NCI-H2196 treated with DMSO at 0.1 percent for 48 hours (cell line): ENCODE measurements at regions not wholly inside any gene's neighbourhood (a gene's known extent, or its start where the extent isn't known, plus 50 kb on each side); places are given as distances from the start of the nearest gene placed in this dataset.

Experiments
- DNase-seq: peaks from one replicate; lab custom pipeline; 2025; ENCODE audit not compliant: unreplicated experiment; lab: John Stamatoyannopoulos, UW

DNA sequence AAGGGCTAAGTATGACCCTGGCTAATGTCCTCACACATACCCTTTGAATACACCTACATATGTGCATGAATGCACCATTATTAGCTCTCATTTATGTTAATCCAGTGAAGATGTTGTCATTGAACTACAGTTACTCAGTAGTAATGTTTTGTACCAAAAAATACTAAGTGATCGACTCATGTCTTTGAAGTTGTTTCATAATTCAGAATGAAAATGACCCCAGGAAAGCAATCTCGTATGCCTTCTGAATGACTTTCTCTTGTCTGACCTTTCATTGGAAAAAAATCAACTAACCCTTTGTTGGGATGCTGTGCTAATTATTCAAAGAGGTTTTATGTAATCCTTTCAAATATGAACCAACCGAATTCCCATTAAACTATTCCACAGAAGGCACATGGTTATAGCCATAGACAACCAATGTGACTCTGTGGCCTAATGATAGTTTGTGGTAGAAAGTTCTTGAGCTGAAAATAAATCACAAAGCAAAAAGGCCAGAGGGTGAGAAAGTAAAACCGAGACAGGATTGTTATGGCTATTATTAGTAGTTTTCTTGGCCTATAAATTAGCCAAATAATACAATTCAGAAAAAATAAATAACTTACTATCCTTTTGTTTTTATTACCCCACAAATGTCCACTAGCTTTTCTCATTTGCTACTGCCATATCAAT, 86.8 kb upstream of the STARD13 start:
- DNase-seq = no peak

DNA sequence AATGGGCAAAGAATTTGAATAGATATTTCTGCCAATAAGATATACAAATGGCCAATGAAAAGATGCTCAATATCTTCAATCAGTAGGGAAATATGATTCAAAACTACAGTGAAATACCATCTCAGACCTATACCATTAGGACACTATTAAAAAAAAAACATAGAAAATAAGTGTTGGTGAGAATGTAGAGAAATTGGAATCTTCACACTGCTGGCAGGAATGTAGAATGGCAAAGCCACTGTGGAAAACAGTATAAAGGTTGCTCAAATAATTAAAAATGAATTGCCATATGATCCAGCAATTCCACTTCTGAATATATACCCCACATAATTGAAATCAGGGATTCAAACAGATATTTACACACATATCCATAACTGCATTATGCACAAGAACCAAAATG, 88.1 kb upstream of the STARD13 start:
- DNase-seq = no peak

DNA sequence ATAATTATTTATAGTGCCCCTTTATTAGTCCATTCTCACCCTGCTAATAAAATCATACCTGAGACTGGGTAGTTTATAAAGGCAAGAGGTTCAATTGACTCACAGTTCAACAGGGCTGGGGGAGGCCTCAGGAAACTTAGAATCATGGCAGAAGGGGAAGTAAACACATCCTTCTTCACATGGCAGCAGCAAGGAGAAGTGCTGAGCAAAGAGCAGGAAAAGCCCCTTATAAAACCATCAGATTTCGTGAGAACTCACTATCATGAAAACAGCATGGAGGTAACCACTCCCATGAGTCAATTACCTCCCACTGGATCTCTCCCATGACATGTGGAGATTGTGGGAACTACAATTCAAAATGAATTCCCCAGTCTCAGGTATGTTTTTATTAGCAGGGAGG, 89.9 kb upstream of the STARD13 start:
- DNase-seq = no peak

DNA sequence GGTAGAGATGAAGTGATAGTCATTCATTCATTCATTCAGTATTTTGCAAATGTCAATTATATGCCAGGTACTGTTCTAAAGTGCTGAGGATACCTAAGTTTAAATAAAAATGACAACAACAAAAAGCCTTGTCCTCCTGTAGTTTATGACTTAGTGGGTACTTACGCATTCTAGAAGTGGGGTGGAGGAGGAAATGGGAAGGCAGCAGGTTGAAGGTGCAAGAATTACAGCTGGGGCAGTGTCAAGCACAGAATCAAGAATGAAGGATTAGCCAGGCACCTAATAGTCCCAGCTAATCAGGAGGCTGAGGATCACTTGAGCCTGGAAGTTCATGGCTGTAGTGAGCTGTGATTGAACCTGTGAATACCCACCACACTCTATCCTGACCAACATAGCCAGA, 90.7 kb upstream of the STARD13 start:
- no peak for DNase-seq

DNA sequence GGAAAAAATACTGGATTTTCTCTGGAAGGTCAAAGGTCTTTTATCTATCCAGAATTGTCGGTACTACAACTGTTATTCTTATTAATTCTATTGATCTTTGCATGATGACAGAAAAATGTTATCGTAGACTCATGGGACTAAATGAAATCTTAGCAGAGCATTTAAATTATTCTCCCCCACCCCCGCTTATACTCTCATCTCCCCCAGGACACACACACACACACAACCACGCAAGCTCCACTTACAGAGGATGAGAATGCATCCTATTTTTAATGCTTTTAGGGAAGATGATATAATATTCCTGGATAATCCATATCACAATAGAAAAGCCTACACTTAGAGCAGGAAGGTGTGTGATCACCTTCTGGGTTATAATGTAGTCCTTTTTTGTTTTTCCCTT, 91.9 kb upstream of the STARD13 start:
- DNase-seq = no peak

DNA sequence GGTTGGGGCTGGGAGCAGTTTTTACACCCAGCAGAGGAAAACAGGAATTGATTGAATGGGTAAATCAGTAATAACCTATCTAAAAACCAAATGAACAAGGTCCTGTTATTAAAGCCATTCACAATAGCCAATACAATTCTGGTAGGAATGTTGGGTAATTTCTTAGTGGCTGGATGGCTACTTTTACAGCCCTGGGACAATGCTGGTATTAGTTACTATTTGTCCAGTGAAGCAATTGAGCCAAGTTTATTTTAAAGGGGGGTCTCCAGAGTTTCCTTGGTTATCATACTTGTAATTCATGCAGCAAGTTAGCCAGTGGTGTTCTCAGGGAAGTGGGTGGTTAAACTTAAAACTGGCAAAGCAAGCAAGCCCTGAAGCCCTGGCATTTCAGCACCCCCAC, 92.3 kb upstream of the STARD13 start:
- no peak for DNase-seq

DNA sequence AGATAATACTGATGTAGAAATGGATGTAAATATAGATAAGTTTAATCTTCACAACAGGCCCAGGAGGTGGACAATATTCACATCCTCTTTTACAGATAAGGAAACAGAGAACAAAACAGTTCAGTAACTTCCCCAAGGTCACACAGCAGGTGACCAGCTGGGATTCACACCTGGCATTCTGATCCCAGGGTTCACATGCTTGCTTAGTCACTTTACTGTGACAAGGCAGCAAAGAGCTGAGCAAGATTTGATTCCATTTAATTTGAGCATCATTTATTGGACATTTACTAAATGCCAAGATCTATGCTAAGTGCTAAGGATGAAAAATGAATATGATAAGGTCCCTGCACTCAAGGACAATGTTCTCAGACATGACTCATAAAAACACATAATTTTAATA, 94.1 kb upstream of the STARD13 start:
- DNase-seq = no peak

DNA sequence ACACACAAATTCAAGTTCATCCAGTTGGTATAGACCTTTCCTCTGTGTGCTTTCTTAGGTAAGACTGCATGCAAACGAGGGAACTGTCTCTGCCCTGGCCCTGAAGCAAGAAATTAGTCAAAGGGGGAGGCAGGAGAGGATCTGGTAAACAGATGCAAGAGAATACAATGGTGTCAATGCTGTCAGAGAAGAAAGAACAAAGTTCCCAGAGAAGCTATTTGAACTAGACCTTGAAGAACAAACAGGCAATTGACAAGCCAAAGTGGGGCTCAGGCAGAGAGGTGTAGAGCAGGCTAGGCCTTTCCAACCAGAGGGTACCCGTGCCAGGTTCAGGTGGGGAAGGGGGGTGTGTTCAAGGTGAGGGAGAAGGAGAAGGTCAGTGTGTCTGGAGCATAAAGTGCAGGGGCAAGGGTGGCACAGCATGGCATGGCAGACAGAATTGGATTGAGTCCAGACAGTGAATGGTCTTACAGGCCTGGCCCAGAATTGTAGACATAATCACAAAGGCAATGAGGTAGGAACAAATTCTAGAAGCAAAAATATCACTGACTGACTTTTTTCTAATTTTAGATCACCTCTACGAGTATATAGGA, 95.0 kb upstream of the STARD13 start:
- DNase-seq = no peak

DNA sequence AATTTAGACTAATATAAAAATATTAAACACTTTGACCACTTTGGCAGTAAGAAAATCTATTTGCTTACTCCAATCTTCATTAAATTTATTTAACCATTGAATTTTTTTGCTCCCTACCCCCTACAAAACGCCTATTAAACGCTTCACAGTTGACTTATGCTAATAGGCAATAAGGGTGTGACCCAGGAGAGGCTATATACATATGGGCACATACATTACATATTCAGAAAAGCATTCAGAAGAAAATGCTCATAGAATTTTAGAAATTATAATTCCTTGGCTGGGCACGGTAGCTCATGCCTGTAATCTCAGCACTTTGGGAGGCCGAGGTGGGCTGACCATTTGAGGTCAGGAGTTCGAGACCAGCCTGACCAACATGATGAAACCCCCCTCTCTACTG, 95.6 kb upstream of the STARD13 start:
- DNase-seq = no peak

DNA sequence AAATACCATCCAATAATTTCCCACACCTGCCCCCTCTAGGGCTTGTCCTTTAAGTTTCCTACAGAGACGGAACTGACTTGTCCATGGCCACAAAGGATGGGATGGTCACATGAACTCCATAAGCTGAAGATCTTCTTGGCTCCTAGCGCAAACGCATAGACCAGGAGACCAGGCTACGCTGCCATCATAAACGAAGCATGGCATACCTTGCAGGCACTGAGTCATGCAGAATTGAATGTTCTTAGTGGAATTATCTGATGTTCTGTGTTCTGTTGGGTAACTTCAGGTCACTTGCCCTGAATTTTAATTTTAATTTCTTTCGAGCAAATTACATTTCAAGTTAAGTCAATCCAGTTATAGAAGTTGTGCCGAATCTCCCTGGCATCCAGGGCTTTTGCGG, 96.4 kb upstream of the STARD13 start:
- DNase-seq = no peak

DNA sequence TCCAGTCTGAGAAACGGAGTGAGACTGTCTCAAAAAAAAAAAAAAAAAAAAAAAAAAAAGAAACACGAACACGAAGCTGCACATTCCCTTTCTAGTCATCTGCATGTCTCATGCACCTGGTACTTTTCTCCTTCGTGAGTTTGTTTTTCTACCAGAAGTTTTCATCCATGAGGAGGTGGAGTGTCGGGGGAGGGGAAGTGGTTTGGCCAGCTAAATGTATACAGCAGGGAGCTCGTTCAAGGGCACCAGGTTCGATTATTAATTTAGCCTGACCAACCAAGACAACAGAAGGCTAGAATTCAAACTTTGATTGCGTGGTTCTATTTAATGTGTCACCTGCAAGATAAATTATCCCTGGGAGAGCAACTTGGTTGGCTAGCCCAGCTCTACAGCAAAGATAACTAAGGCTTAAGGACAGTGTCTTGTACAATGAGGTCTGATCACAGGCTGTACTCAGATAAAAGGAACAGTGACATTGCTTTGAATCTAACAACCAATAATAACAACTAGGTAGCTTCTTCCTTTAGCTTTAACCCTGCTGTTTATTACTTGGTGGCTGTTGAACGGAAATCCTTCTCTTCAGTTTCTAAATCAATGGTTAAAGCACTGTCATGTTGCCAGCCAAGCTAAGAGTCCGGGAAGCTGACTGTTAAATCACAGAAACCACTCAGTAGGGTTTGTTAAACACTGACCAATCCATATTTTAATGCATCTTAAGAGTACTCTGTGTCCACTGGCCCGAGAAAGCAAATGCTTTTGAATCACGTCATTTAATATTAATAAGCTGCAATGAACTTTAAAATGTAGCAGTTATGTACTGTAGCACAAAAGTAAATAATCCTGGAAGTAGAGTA, 98.4 kb upstream of the STARD13 start:
- no peak for DNase-seq

DNA sequence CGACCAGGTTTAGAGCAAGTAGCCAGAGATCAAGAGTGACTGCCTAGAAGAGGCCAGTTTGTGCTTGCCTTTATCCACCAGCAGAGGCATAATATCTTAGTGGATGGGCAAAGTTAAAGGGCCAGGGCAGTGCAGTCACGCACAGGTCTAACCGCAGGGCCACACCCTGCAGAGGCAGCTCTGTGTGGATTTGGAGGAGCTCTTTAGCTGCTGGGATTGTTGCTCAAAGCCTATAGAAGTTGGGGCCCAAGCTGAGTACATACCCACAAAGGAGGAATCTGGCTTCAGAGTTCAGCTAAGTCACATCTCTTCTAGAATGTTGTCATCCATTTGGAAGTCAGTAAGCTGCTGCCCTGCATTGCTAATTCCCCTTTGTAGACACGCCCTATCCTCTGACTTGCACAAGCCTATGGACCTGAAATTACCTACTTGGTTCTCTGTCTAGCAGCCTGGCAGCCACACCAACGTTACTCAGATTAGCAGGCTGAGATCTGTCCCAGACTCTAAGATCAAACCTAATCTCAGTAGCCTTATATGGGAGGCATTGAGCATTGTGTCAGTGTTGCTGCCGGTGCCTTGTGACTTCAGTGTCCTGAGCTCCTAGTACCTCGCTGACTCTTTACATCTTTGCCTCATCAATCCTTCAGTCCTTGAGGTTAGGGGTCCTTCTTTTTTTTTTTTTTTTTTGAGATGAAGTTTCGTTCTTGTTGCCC, 102.9 kb upstream of the STARD13 start:
- DNase-seq = no peak

DNA sequence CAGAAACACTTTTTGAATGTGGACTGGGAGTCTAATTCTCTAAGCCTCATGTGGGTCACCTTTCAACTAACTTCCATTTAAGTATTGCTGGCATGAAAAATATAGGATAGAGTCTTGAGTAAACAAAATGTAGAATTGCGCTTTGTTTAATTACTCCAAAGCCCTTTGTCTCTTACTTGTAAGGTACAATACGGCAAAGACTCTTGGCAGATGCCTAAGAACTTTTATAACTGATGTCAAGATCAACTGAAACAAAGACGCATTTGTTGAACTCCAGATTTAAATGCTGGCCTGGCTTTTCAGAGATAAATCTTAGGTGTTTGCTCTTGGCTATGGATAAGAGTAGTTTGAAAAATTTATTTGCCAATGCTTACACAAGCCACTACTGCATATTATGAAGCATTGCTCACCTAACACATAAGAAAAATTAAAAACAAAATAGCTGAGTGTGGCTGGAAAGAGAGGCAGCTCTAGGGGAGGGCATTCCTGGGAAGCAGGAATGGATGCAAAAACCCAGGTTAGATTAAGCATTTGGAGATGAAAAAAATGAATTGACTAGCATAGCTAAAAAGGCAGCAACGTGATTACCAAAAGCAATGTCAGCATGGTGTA, 107.3 kb upstream of the STARD13 start:
- no peak for DNase-seq

DNA sequence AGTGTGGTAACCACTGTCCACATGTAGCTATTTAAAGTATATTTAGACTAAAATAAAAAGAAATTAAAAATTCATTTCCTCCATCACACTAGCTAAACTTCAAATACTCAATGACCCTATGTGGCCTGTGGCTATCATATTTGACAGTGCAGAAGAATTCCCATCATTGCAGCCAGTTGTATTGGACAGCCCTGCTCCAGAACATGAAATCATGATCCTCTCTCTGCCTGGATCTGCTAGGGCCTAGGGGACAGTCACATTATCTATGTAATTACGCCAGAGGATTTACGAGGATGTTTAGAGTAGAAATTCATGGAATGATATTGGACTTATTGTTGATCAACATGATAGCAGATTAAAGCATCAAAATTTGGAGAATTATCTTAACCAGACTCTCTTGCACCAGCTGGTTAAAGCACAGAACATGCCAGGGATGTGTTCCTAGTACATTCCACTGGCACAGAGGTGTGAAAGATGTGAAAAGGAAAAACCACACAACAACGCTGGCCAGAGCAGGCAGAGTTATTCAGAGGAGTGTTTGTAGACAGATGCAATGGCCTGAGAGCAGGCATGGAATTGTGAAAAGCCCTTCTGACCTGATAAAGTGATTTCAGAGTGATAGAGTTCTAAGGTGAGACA, 108.9 kb upstream of the STARD13 start:
- no peak for DNase-seq

DNA sequence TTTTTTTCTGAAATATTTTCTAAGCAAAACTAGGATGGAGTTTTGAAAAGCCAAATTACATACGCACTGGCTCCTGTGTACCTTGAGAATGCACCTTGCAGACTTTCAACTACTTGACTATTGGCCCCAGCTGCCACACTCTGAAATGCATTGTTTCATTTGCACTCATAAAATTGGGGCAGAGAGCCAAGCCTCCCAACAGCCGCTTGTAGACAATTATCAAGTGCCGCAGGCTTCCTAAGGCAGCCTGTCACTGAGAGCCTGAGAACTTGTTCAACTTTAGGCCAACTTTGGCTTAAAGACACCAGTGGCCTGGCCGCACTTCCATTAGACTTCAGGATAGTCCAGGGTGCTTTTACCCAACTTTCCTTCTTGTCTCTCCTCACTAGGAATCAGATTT, 115.7 kb upstream of the STARD13 start:
- DNase-seq = no peak

DNA sequence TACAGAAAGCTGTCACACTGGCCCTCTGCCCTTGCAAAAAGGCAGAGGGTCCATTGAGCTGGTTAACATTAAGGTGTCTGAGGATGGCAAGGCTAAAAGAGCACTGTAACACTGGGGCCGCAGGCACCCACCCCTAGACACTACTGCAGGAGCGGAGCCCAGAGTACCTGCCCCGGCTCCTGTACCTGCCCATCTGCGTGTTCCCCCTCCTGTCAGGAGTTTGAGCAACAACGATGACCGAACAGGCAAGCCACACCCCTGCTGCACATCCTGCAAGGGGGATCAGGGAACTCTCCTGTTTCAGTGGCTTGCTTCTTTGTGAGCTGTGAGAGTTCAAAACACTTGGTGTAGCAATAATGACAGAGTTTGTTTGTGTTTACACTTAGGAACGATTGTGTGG, 117.4 kb upstream of the STARD13 start:
- DNase-seq = no peak

DNA sequence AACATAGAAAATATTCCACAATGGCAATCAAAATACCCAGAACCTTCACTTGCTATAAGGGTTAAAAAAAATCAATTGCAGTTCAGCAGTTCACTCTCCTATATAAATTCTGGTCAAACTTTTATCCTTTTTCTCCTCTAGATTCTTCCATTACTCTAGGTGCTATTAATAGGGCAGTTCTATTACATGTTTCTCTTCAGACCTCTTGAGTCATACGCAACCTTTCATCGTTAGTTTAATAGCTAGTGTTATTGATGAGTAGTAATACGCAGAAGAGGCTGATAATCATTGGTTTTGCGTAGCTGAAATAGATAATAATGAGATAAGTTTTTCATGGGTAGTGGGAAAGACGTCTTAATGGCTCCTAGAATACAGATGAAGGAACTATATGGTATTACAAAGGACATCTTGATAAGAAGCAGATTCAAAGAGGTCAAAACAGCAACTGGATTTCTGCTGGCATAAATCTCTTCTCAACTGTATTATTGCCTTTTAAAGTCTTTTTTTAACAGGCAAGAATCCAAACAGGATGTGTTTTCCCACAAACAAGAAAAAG, 118.3 kb upstream of the STARD13 start:
- DNase-seq = no peak

DNA sequence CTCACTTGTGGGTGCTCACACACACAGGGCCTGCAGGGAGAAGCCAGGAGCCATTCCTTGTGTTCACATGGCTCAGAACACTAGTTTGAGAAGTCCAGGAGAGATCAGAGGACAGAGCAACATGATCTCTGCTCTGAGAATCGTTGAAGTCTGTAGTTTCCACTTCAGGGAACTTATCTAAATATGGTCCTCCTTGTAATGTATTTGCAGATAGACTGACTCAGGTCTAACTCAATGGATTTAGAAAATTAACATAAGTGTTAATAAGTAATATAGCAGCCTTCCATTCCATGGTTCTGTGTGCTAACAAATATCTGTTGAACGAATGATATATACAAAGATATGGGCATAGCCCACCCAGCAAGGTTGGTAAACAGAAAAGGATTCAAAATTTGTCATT, 119.8 kb upstream of the STARD13 start:
- DNase-seq = no peak

DNA sequence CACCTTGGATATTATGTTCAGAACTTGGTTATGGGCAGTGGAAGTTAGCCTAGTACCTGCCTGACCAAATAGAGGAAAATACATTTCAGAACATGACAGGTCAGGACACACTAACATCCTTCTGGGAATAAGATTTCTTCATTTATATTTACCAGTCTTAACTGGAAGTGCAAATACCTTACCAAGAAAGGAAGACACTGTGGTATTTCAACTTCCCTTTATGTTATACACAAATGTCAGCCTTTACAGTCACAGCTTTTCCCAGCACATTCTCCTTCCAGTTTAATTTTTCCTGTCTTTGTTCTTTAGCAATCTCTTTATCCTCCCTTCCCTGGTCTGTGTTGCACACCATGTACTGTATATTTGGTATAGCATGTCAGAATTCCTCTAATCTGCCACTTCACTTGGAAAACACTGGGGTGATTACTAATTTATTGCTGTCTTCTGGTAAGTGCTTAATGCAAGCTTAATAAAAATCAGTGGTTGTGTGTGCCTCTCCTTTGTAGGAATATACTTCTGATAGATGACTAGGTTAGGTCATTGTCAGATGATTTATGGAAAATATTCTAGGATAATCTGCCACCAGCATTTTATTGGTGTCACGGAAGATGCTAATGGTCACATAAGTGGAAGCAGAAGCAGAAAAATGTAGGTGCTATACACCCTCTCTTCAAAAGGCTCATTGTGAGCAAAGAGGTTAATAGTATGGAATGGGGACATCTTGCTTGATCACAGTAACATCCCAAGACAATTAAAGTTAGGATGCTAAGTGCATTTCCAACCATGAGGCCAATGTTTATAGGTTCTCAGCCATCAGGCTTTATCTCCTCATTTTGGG, 124.3 kb upstream of the STARD13 start:
- no peak for DNase-seq

DNA sequence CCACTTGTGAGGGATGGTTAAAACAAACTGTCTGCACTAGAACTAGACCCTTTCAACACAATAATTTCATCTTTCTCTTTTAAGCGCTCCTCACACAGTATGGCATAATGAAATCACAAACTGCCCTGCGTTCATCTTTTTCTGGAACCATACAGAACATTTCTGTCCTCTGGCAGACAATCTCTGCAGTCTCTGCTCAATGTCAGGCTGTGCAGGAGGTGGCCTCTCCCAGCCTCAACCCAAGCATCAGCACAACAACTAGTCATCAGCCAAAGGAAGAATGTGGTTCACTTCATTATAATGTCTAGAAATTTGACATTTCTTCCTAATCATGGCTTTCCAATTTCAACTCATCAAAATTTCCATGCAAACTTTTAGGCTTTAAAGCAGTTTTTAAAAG, 125.1 kb upstream of the STARD13 start:
- no peak for DNase-seq
